GM12878 (cell line): ENCODE measurements at regions not wholly inside any gene's neighbourhood (a gene's known extent, or its start where the extent isn't known, plus 50 kb on each side); places are given as distances from the start of the nearest gene placed in this dataset.

Experiments
- ATAC-seq: fragments of 200-7000 bp; cut with Tn5 transposase; 3 replicates; pipeline ENCODE4 v1.9.1; 2020; ENCODE audit warnings: mild to moderate bottlenecking, moderate library complexity
- BruUV-seq: library from RNA; stranded (reverse); fragments of 400-500 nt; replicated peaks from 2 replicates; lab custom pipeline; 2021; lab: Mats Ljungman, UMichigan
- CTCF ChIA-PET: fragments of 300-600 bp; sonication (Branson Sonifier 250); formaldehyde crosslinking; extraction: SDS; loops from one replicate; lab custom pipeline; 2021; ENCODE audit warnings: inconsistent platforms; lab: Yijun Ruan, JAX
- POLR2A ChIA-PET: fragments of 350-600 bp; formaldehyde crosslinking; extraction: SDS; loops from one replicate; lab custom pipeline; 2021; ENCODE audit warnings: inconsistent platforms; lab: Charles Lee
- RAD21 ChIA-PET: fragments of 300-600 bp; sonication (Branson Sonifier 250); formaldehyde crosslinking; loops from one replicate; lab custom pipeline; 2023; ENCODE audit warnings: antibody characterized with exemption; ENCODE audit not compliant: unreplicated experiment; lab: Charles Lee
- SMC1A ChIA-PET: fragments of 300-600 bp; sonication (Branson Sonifier 250); formaldehyde crosslinking; loops from one replicate; lab custom pipeline; 2023; ENCODE audit not compliant: unreplicated experiment, uncharacterized antibody; lab: Charles Lee
- DNase-seq: peaks from one replicate; pipeline ENCODE4 v3.0.0-alpha.2; 2011; ENCODE audit warnings: low read depth, low spot score
- FAIRE-seq: peaks from 3 replicates; lab custom pipeline; 2011; peaks lifted over from hg19 to GRCh38; lab: Jason Lieb, UNC
- H2AFZ ChIP-seq: 2 replicates; pipeline ENCODE4 v1.6.0; 2011; ENCODE audit warnings: low read depth, low read length, control low read depth; ENCODE audit not compliant: control insufficient read depth
- H3K27ac ChIP-seq: 2 replicates; pipeline ENCODE4 v1.5.1; 2011; ENCODE audit warnings: control low read depth; ENCODE audit not compliant: control insufficient read depth, insufficient read depth
- H3K27me3 ChIP-seq, 2 experiments: replicated peaks in 1 of 2; 2 replicates each; pipeline versions ENCODE4 v1.6.0 to v1.6.1; 2011; ENCODE audit warnings: low read length in 1 of 2; ENCODE audit not compliant: control insufficient read depth in 2 of 2, insufficient read depth in 2 of 2
- H3K36me3 ChIP-seq, 2 experiments: 2 replicates each; pipeline ENCODE4 v1.5.1; 2011; ENCODE audit warnings: low read length in 1 of 2; ENCODE audit not compliant: control insufficient read depth in 2 of 2, insufficient read depth in 2 of 2
- H3K4me1 ChIP-seq: 2 replicates; pipeline ENCODE4 v1.6.1; 2011; ENCODE audit warnings: mild to moderate bottlenecking, low read length, moderate library complexity, mixed read lengths; ENCODE audit not compliant: control insufficient read depth, insufficient read depth
- H3K4me2 ChIP-seq: 2 replicates; pipeline ENCODE4 v1.6.0; 2011; ENCODE audit warnings: control low read depth; ENCODE audit not compliant: control insufficient read depth, insufficient read depth
- H3K4me3 ChIP-seq: fragments of 200-600 bp; sonication (generic); 2 replicates; pipeline ENCODE4 v1.5.1; 2016
- H3K79me2 ChIP-seq: 2 replicates; pipeline ENCODE4 v1.6.0; 2011; ENCODE audit warnings: low read length; ENCODE audit not compliant: control insufficient read depth, insufficient read depth
- H3K9ac ChIP-seq: 2 replicates; pipeline ENCODE4 v1.8.0; 2011; ENCODE audit warnings: low read length, control low read depth, mixed read lengths; ENCODE audit not compliant: control insufficient read depth, insufficient read depth
- H3K9me3 ChIP-seq: replicated peaks from 3 replicates; pipeline ENCODE4 v1.5.1; 2011; ENCODE audit warnings: mild to moderate bottlenecking, low read length; ENCODE audit not compliant: control insufficient read depth, insufficient read depth
- H4K20me1 ChIP-seq: 2 replicates; pipeline ENCODE4 v1.6.0; 2011; ENCODE audit not compliant: control insufficient read depth, insufficient read depth
- BRCA1 ChIP-seq: IDR thresholded peaks from 2 replicates; pipeline ENCODE4 v1.6.1; 2011; ENCODE audit warnings: low read depth, low read length, improper control_type of control experiment
- GATAD2B ChIP-seq: fragments of 450-650 bp; conservative IDR thresholded peaks from 2 replicates; pipeline ENCODE4 v1.6.1; 2017; ENCODE audit warnings: low read depth, mild to moderate bottlenecking, moderate library complexity
- IKZF2 ChIP-seq, 2 experiments: fragments of 450-650 bp; IDR thresholded peaks; 2 replicates each; pipeline ENCODE4 v1.6.1; 2017; ENCODE audit warnings: mild to moderate bottlenecking in 2 of 2, moderate library complexity in 2 of 2
- KDM1A ChIP-seq: fragments of 200-600 bp; sonication (generic); IDR thresholded peaks from 2 replicates; pipeline ENCODE4 v1.6.1; 2016; ENCODE audit warnings: borderline replicate concordance
- LARP7 ChIP-seq: fragments of 450-650 bp; IDR thresholded peaks from 2 replicates; pipeline ENCODE4 v1.6.1; 2017; ENCODE audit warnings: mild to moderate bottlenecking
- MYC ChIP-seq: IDR thresholded peaks from 2 replicates; pipeline ENCODE4 v1.6.1; 2011; ENCODE audit warnings: mild to moderate bottlenecking, low read length, moderate library complexity, inconsistent platforms; ENCODE audit not compliant: insufficient read depth, insufficient replicate concordance, insufficient read length, severe bottlenecking
- NBN ChIP-seq: fragments of 450-650 bp; IDR thresholded peaks from 2 replicates; pipeline ENCODE4 v1.6.1; 2016
- NFXL1 ChIP-seq: fragments of 450-650 bp; IDR thresholded peaks from 2 replicates; pipeline ENCODE4 v1.6.1; 2017; ENCODE audit warnings: antibody characterized with exemption, mild to moderate bottlenecking, borderline replicate concordance
- NFYA ChIP-seq: IDR thresholded peaks from 2 replicates; pipeline ENCODE4 v1.6.1; 2011; ENCODE audit warnings: low read depth, mild to moderate bottlenecking, low read length, improper control_type of control experiment, borderline replicate concordance
- SMARCA5 ChIP-seq: fragments of 450-650 bp; IDR thresholded peaks from 2 replicates; pipeline ENCODE4 v1.6.1; 2017; ENCODE audit warnings: mild to moderate bottlenecking
- WRNIP1 ChIP-seq: IDR thresholded peaks from 2 replicates; pipeline ENCODE4 v1.6.1; 2011; ENCODE audit warnings: low read depth, low read length, improper control_type of control experiment, borderline replicate concordance
- ZBED1 ChIP-seq: IDR thresholded peaks from 2 replicates; pipeline ENCODE4 v1.6.1; 2016; ENCODE audit warnings: borderline replicate concordance
- ZSCAN29 ChIP-seq: fragments of 450-650 bp; IDR thresholded peaks from 2 replicates; pipeline ENCODE4 v1.6.1; 2017; ENCODE audit warnings: mild to moderate bottlenecking, moderate library complexity
- WGBS: methylation state at CpG from one replicate; pipeline ENCODE4 v1.1.6; 2016; ENCODE audit warnings: low lambda C conversion rate; ENCODE audit not compliant: insufficient replicate concordance, insufficient coverage; ENCODE audit errors: missing lambda C conversion rate; 5-methylcytosine and 5-hydroxymethylcytosine counted together
- in situ Hi-C: fragments of 300-500 bp; cut with MboI; formaldehyde crosslinking; loops from 9 replicates; pipeline ENCODE4 v1.14.3; 2018; ENCODE audit warnings: mixed read lengths
- intact Hi-C: fragments of 100-400 bp; cut with micrococcal nuclease; formaldehyde crosslinking; loops from one replicate; pipeline ENCODE4 v1.14.2; 2022; ENCODE audit not compliant: unreplicated experiment
- TF ChIP-seq, protein P1 (sequence below): fragments of 450-650 bp; formaldehyde crosslinking; IDR thresholded peaks from 2 replicates; pipeline ENCODE4 v1.5.0; 2022; ENCODE audit warnings: mild to moderate bottlenecking, missing genetic modification characterization
- TF ChIP-seq, protein P2 (sequence below): IDR thresholded peaks from 2 replicates; pipeline ENCODE4 v1.6.1; 2012; ENCODE audit warnings: low read depth, low read length, improper control_type of control experiment
- TF ChIP-seq, protein P3 (sequence below): IDR thresholded peaks from 2 replicates; pipeline ENCODE4 v1.6.1; 2012; ENCODE audit warnings: mild to moderate bottlenecking, low read depth, low read length

DNA sequence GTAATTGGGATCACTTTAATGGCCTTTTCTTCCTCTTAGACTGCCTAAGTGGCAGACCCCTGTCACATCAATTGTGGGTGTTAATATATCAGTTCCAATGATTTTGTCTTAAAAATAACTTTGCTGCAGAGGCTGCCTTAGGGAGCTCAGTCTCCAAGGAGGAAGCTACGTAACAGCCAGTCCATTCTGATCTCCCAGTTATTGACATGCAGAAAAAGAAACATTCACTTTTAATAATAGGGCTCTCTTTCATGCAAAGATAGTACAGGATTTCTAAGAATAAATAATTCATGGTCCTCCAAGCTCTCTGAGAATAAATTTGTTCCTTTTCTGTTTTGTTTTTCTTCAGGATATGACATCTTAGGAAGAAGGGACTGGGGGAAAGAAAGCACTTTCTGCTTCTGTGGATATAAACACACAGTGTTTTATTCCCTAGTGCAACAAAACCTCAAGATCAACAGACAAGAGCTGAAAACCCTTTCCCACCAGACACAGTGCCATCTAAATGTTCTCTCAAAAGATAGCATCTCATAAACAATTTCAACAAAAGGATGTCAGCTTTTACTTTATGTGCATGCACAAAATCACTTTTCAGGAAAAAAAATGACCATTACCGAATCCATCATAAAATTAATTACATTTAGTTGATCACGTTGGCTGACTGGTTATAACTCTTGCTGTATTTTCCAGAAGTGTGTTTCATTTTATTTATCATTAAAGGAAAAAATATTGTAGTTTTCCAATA, 372.4 kb upstream of the SLC7A11 start (continued):
- TF ChIP-seq MYC (no peak), IKZF2 (IDR thresholded peaks at IDR 0.05) (no peak), BRCA1 (no peak), WRNIP1 (no peak)

- Histone ChIP-seq H3K27me3 (no peaks in the 10 kb centered on the region), H3K4me1 (no peaks in the 10 kb centered on the region), H3K27ac (no peak overlapping the region), H3K4me3 (no peak overlapping the region), H3K9ac (no peak overlapping the region), H3K4me2 (no peak overlapping the region), H3K79me2 (no peaks in the 10 kb centered on the region), H2AFZ (no peak overlapping the region), H3K36me3 (no peaks in the 10 kb centered on the region), H4K20me1 (no peaks in the 10 kb centered on the region), H3K9me3 (no peaks in the 10 kb centered on the region)
- FAIRE-seq (no peak), ATAC-seq (no peak), DNase-seq (no peak)
- intact Hi-C loops (no loop called here), in situ Hi-C loops (no loop called here)
- ChIA-PET CTCF (interaction anchor here (1.2 kb wide), 1 partner anchor 68 kb away, joined by 4 read pairs; no protein-coding TSS in a partner anchor), RAD21 (no interaction called here), POLR2A (no interaction called here), SMC1A (interaction anchor here (1.0 kb wide), 1 partner anchor 69 kb away, joined by 3 read pairs; no protein-coding TSS in a partner anchor)
- no TSS peak for BruUV-seq
- 73% methylated on average over 1 of the region's 1 CpG for WGBS
- TF ChIP-seq NFXL1 = no peak
- TF ChIP-seq SMARCA5 = no peak
- TF ChIP-seq, protein P1, sequence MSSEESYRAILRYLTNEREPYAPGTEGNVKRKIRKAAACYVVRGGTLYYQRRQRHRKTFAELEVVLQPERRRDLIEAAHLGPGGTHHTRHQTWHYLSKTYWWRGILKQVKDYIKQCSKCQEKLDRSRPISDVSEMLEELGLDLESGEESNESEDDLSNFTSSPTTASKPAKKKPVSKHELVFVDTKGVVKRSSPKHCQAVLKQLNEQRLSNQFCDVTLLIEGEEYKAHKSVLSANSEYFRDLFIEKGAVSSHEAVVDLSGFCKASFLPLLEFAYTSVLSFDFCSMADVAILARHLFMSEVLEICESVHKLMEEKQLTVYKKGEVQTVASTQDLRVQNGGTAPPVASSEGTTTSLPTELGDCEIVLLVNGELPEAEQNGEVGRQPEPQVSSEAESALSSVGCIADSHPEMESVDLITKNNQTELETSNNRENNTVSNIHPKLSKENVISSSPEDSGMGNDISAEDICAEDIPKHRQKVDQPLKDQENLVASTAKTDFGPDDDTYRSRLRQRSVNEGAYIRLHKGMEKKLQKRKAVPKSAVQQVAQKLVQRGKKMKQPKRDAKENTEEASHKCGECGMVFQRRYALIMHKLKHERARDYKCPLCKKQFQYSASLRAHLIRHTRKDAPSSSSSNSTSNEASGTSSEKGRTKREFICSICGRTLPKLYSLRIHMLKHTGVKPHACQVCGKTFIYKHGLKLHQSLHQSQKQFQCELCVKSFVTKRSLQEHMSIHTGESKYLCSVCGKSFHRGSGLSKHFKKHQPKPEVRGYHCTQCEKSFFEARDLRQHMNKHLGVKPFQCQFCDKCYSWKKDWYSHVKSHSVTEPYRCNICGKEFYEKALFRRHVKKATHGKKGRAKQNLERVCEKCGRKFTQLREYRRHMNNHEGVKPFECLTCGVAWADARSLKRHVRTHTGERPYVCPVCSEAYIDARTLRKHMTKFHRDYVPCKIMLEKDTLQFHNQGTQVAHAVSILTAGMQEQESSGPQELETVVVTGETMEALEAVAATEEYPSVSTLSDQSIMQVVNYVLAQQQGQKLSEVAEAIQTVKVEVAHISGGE (CRISPR knock-in tag) = no peak
- TF ChIP-seq, protein P2, sequence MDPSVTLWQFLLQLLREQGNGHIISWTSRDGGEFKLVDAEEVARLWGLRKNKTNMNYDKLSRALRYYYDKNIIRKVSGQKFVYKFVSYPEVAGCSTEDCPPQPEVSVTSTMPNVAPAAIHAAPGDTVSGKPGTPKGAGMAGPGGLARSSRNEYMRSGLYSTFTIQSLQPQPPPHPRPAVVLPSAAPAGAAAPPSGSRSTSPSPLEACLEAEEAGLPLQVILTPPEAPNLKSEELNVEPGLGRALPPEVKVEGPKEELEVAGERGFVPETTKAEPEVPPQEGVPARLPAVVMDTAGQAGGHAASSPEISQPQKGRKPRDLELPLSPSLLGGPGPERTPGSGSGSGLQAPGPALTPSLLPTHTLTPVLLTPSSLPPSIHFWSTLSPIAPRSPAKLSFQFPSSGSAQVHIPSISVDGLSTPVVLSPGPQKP = no peak
- no peak for TF ChIP-seq LARP7
- no peak for TF ChIP-seq NFYA
- no peak for TF ChIP-seq ZSCAN29
- TF ChIP-seq, protein P3, sequence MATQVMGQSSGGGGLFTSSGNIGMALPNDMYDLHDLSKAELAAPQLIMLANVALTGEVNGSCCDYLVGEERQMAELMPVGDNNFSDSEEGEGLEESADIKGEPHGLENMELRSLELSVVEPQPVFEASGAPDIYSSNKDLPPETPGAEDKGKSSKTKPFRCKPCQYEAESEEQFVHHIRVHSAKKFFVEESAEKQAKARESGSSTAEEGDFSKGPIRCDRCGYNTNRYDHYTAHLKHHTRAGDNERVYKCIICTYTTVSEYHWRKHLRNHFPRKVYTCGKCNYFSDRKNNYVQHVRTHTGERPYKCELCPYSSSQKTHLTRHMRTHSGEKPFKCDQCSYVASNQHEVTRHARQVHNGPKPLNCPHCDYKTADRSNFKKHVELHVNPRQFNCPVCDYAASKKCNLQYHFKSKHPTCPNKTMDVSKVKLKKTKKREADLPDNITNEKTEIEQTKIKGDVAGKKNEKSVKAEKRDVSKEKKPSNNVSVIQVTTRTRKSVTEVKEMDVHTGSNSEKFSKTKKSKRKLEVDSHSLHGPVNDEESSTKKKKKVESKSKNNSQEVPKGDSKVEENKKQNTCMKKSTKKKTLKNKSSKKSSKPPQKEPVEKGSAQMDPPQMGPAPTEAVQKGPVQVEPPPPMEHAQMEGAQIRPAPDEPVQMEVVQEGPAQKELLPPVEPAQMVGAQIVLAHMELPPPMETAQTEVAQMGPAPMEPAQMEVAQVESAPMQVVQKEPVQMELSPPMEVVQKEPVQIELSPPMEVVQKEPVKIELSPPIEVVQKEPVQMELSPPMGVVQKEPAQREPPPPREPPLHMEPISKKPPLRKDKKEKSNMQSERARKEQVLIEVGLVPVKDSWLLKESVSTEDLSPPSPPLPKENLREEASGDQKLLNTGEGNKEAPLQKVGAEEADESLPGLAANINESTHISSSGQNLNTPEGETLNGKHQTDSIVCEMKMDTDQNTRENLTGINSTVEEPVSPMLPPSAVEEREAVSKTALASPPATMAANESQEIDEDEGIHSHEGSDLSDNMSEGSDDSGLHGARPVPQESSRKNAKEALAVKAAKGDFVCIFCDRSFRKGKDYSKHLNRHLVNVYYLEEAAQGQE = no peak
- TF ChIP-seq ZBED1 = no peak
- no peak for TF ChIP-seq KDM1A
- no peak for TF ChIP-seq GATAD2B
- TF ChIP-seq NBN = no peak
These were observed 370.3 kb upstream of the SLC7A11 start for GRCh38 chr4:138612428-138612827.
